K562 (cell line): ENCODE measurements at regions not wholly inside any gene's neighbourhood (a gene's known extent, or its start where the extent isn't known, plus 50 kb on each side); places are given as distances from the start of the nearest gene placed in this dataset.
"Not testable (repeated sequence)": the region's sequence is repeated elsewhere in the genome, so short reads cannot be mapped to it uniquely, and the experiment has no call there.

ENCODE experiments used
- ATAC-seq: fragments of 200-7000 bp; cut with Tn5 transposase; 3 replicates; pipeline ENCODE4 v1.9.1; 2020; ENCODE audit warnings: moderate library complexity
- BruUV-seq: library from RNA; stranded (reverse); fragments of 400-500 nt; replicated peaks from 2 replicates; lab custom pipeline; 2021; lab: Mats Ljungman, UMichigan
- CTCF ChIA-PET: fragments of 300-600 bp; formaldehyde crosslinking; extraction: SDS; loops from one replicate; lab custom pipeline; 2021; ENCODE audit warnings: low intra/inter-chr PET ratio; lab: Yijun Ruan, JAX
- POLR2A ChIA-PET: fragments of 300-600, 350-650 bp; sonication (Branson Sonifier 250); formaldehyde crosslinking; extraction: SDS; loops from one replicate; lab custom pipeline; 2021; ENCODE audit warnings: antibody characterized with exemption, inconsistent platforms; lab: Yijun Ruan, JAX
- DNase-seq, 4 experiments: peaks; one replicate each; pipeline versions ENCODE4 v3.0.0 to v3.0.0-alpha.2; 2011 to 2018; ENCODE audit warnings: low spot score in 3 of 4, mixed read lengths in 3 of 4; ENCODE audit errors: extremely low read depth in 1 of 4
- FAIRE-seq: peaks from 2 replicates; lab custom pipeline; 2011; peaks lifted over from hg19 to GRCh38; lab: Jason Lieb, UNC
- H2AFZ ChIP-seq: 2 replicates; pipeline ENCODE4 v1.6.0; 2011; ENCODE audit warnings: low read depth, low read length, control low read depth, inconsistent platforms
- H3K27ac ChIP-seq: fragments of 200-600 bp; 3 replicates; pipeline ENCODE4 v1.8.0; 2011; ENCODE audit warnings: low read depth, mild to moderate bottlenecking, control low read depth, inconsistent platforms, low read length, moderate library complexity, mixed read lengths; ENCODE audit errors: extremely low read depth
- H3K27me3 ChIP-seq, 2 experiments: fragments of 300-600 bp in 1 of 2; 2 replicates in 1 of 2; 3 replicates in 1 of 2; pipeline versions ENCODE4 v1.6.0 to v1.8.0; 2011; ENCODE audit warnings: inconsistent platforms in 2 of 2, low read length in 2 of 2, mild to moderate bottlenecking in 1 of 2, mixed read lengths in 1 of 2, moderate library complexity in 1 of 2; ENCODE audit not compliant: control insufficient read depth in 2 of 2, insufficient read depth in 2 of 2
- H3K36me3 ChIP-seq: fragments of 300-600 bp; 3 replicates; pipeline ENCODE4 v1.8.0; 2011; ENCODE audit warnings: mild to moderate bottlenecking, low read length, inconsistent platforms; ENCODE audit not compliant: control insufficient read depth, insufficient read depth
- H3K4me1 ChIP-seq, 2 experiments: fragments of 200-600 bp in 1 of 2; replicated peaks in 1 of 2; 2 replicates in 1 of 2; 3 replicates in 1 of 2; pipeline versions ENCODE4 v1.5.1 to v1.8.0; 2011; ENCODE audit warnings: inconsistent platforms in 2 of 2, low read length in 2 of 2, mild to moderate bottlenecking in 1 of 2, mixed read lengths in 1 of 2, moderate library complexity in 1 of 2; ENCODE audit not compliant: control insufficient read depth in 2 of 2, insufficient read depth in 2 of 2
- H3K4me2 ChIP-seq: 2 replicates; pipeline ENCODE4 v1.6.1; 2011; ENCODE audit warnings: low read length, control low read depth, inconsistent platforms, mixed read lengths; ENCODE audit not compliant: insufficient read depth
- H3K4me3 ChIP-seq: fragments of 200-600 bp; sonication (generic), shearing (Covaris generic); 2 replicates; pipeline ENCODE4 v1.5.1; 2016; ENCODE audit warnings: control low read depth, inconsistent platforms
- H3K79me2 ChIP-seq: fragments of 200-600 bp; 3 replicates; pipeline ENCODE4 v1.8.0; 2011; ENCODE audit warnings: low read length, inconsistent platforms; ENCODE audit not compliant: control insufficient read depth, insufficient read depth
- H3K9ac ChIP-seq, 2 experiments: 2 replicates each; pipeline versions ENCODE4 v1.6.0 to v1.6.1; 2011; ENCODE audit warnings: low read depth in 2 of 2, low read length in 2 of 2, control low read depth in 1 of 2, inconsistent platforms in 1 of 2, mild to moderate bottlenecking in 1 of 2, mixed read lengths in 1 of 2; ENCODE audit not compliant: insufficient read depth in 1 of 2
- H3K9me1 ChIP-seq: one replicate; pipeline ENCODE4 v1.6.0; 2011; ENCODE audit warnings: inconsistent platforms, mild to moderate bottlenecking, low read length, moderate library complexity; ENCODE audit not compliant: control insufficient read depth, insufficient read depth
- H3K9me3 ChIP-seq: replicated peaks from 2 replicates; pipeline ENCODE4 v1.5.1; 2011; ENCODE audit warnings: low read depth, low read length, inconsistent platforms; ENCODE audit not compliant: control insufficient read depth, insufficient read depth
- H4K20me1 ChIP-seq: replicated peaks from 2 replicates; pipeline ENCODE4 v1.6.1; 2011; ENCODE audit warnings: low read length, inconsistent platforms, mixed read lengths; ENCODE audit not compliant: control insufficient read depth, insufficient read depth
- BCL6 ChIP-seq: fragments of 250-450 bp; sonication (Bioruptor Pico); IDR thresholded peaks from 2 replicates; pipeline ENCODE4 v1.4.0; 2020
- CREM ChIP-seq: IDR thresholded peaks from 2 replicates; pipeline ENCODE4 v1.6.1; 2014; ENCODE audit warnings: antibody characterized with exemption, low read depth
- FOXA3 ChIP-seq, 2 experiments: fragments of 450-650 bp in 1 of 2; sonication (generic) in 1 of 2; formaldehyde crosslinking; IDR thresholded peaks in 1 of 2; conservative IDR thresholded peaks in 1 of 2; 2 replicates each; pipeline versions ENCODE4 v1.4.0 to v1.8.0; 2020 to 2022; ENCODE audit warnings: mild to moderate bottlenecking in 2 of 2, missing genetic modification reagents in 1 of 2
- MEIS2 ChIP-seq: fragments of 450-650 bp; IDR thresholded peaks from 2 replicates; pipeline ENCODE4 v1.6.1; 2014; ENCODE audit warnings: mild to moderate bottlenecking; ENCODE audit not compliant: partially characterized antibody
- RBM25 ChIP-seq: fragments of 200-400 bp; formaldehyde crosslinking; IDR thresholded peaks from 2 replicates; pipeline ENCODE4 v1.6.1; 2018; ENCODE audit warnings: low read length, low read depth, moderate library complexity; ENCODE audit not compliant: severe bottlenecking
- TCF3 ChIP-seq: sonication (generic); formaldehyde crosslinking; IDR thresholded peaks from 2 replicates; pipeline ENCODE4 v1.4.0; 2020; ENCODE audit warnings: mild to moderate bottlenecking, missing genetic modification reagents
- ZNF445 ChIP-seq: fragments of 250-450 bp; sonication (Bioruptor Pico); IDR thresholded peaks from 2 replicates; pipeline ENCODE4 v1.4.0; 2020; ENCODE audit warnings: low read depth, mild to moderate bottlenecking, moderate library complexity
- WGBS: fragments of 100-300 bp; shearing (Covaris generic); methylation state at CpG from one replicate; pipeline ENCODE4 v1.1.6; 2016; ENCODE audit warnings: low coverage, mixed read lengths; ENCODE audit not compliant: insufficient coverage; ENCODE audit errors: missing lambda C conversion rate; 5-methylcytosine and 5-hydroxymethylcytosine counted together
- in situ Hi-C: fragments of 300-500 bp; cut with MboI; formaldehyde crosslinking; loops from 4 replicates; pipeline ENCODE4 v1.15.0; 2018; ENCODE audit warnings: inconsistent platforms, mixed read lengths
- intact Hi-C: fragments of 100-400 bp; cut with micrococcal nuclease; formaldehyde crosslinking; loops from 2 replicates; pipeline ENCODE4 v1.14.2; 2022

DNA sequence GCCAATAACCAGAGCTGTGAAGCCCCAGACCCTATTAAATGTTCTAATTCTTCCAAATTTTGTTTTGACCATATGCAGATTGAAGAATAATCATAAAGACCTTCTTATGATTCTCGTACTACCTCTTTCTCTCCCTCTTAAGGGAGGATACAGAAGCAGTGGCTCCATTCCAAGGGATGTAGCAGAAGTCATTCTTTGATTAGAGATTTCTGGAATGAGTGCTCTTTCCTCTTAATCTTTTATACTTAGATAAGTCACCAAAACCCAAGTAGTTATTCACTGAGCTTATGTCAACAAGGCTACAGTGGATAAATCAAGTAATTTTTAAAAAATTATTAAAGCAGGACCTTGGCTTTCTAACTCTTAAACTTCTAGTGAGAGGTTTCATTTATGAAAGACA, 266.0 kb upstream of the STXBP5 start:
- H3K4me1 ChIP-seq = peaks cover 0 to 6% of the 10 kb centered on the region in 2 experiments; a peak in 2 of 5 replicates

GRCh38 chr6:146939456-146939855, 264.8 kb upstream of the STXBP5 start:
- ATAC-seq, FAIRE-seq, H3K79me2 ChIP-seq, CTCF ChIA-PET, H3K4me1 ChIP-seq, H3K36me3 ChIP-seq, intact Hi-C loops, BruUV-seq, H3K4me2 ChIP-seq, H3K9ac ChIP-seq, H3K9me3 ChIP-seq, H3K27me3 ChIP-seq, in situ Hi-C loops, H3K9me1 ChIP-seq, H4K20me1 ChIP-seq, H3K27ac ChIP-seq, H3K4me3 ChIP-seq, DNase-seq: not testable (repeated sequence)
- WGBS = 34% methylated on average over 6 of the region's 6 CpGs
- peak; percentile 51 for TF ChIP-seq RBM25
- TF ChIP-seq MEIS2 = peak; percentile 2
- TF ChIP-seq TCF3 (CRISPR knock-in tag) = peak; percentile 27; the same call in 1 of the 2 replicates
- TF ChIP-seq ZNF445 = 0 out of 2 replicates have a peak, but pooled peaks have one; percentile 37
- peak; percentile 62 for TF ChIP-seq CREM
- POLR2A ChIA-PET = interaction anchor here (0.6 to 1.0 kb wide), 2 partner anchors 13 to 688 kb away, joined by 3 to 4 read pairs; no protein-coding TSS in a partner anchor
- H2AFZ ChIP-seq = peak overlapping the region; percentile 17; the same call in 1 of the 2 replicates

More for the DNA sequence above, 266.0 kb upstream of the STXBP5 start:
- FAIRE-seq = no peak
- no peak overlapping the region for H3K9ac ChIP-seq
- no peak overlapping the region for H3K4me3 ChIP-seq
- no peak overlapping the region for H3K4me2 ChIP-seq
- ATAC-seq = no peak
- no peaks in the 10 kb centered on the region for H4K20me1 ChIP-seq
- no peaks in the 10 kb centered on the region for H3K9me3 ChIP-seq
- BruUV-seq = no TSS peak
- no peak overlapping the region for H3K27ac ChIP-seq
- POLR2A ChIA-PET = no interaction called here
- DNase-seq = no peak
- H3K36me3 ChIP-seq = no peaks in the 10 kb centered on the region
- WGBS = 35% methylated on average over 1 of the region's 1 CpG
- TF ChIP-seq BCL6 (CRISPR knock-in tag) (no peak), FOXA3 (CRISPR knock-in tag; conservative IDR thresholded peaks at IDR 0.05 in 1 of 2, IDR thresholded peaks at IDR 0.05 in 1 of 2) (0 out of 4 replicates have a peak, but pooled peaks of 1 of the 2 experiments have one; percentile 7)
- CTCF ChIA-PET = no interaction called here
- intact Hi-C loops = no loop called here
- in situ Hi-C loops = no loop called here
- H3K27me3 ChIP-seq = no peaks in the 10 kb centered on the region
- H3K9me1 ChIP-seq = no peaks in the 10 kb centered on the region
- H3K79me2 ChIP-seq = no peaks in the 10 kb centered on the region
- H2AFZ ChIP-seq = no peak overlapping the region; the same call in 1 of the 2 replicates
